ENCODE measurements at regions not wholly inside any gene's neighbourhood (a gene's known extent, or its start where the extent isn't known, plus 50 kb on each side); places are given as distances from the start of the nearest gene placed in this dataset.
A peak's percentile ranks its signal among the peaks of the same experiment; 100 is the strongest.

- Histone ChIP-seq H3K9me2 (replicated peaks; ENCODE audit: low read length) (no peaks in the 10 kb centered on the region), H3K9me3 (ENCODE audit: low read length) (no peaks in the 10 kb centered on the region), H3F3A (ENCODE audit: low read length, unreplicated experiment) (no peaks in the 10 kb centered on the region), H3K79me2 (ENCODE audit: low read length) (no peaks in the 10 kb centered on the region), H3K27me3 (ENCODE audit: low read length) (no peaks in the 10 kb centered on the region), H3K4me1 (ENCODE audit: insufficient read depth, low read length) (peaks cover 12% of the 10 kb centered on the region), H4K20me1 (ENCODE audit: low read length) (no peaks in the 10 kb centered on the region), H3K9ac (ENCODE audit: low read length) (no peak overlapping the region), H3K27ac (ENCODE audit: low read length) (no peak overlapping the region), H3K4me2 (ENCODE audit: low read length) (no peak overlapping the region), H3K36me3 (ENCODE audit: low read depth, low read length) (no peaks in the 10 kb centered on the region), H3K4me3 (ENCODE audit: low read length) (no peak overlapping the region), H2AFZ (ENCODE audit: low read length) (no peak overlapping the region)
- DNase-seq (peak; percentile 46), ATAC-seq (peak; percentile 42; the same call in 1 of the 2 replicates)
- BruUV-seq (replicated peaks) = no TSS peak
- intact Hi-C loops (cut with micrococcal nuclease) = no loop called here
- ChIA-PET CTCF (no interaction called here), POLR2A (ENCODE audit: unreplicated experiment) (no interaction called here)
- TF ChIP-seq CTCF (conservative IDR thresholded peaks at IDR 0.05; ENCODE audit: low read depth, low read length) = no peak
- no peak for TF ChIP-seq EZH2 (IDR thresholded peaks at IDR 0.05; ENCODE audit: low read length, unreplicated experiment)
Measured at GRCh38 chrX:4762196-4762595, 1048.7 kb upstream of the PRKX start.

- Histone ChIP-seq H3K27me3 (ENCODE audit: low read length) (no peaks in the 10 kb centered on the region), H3K4me2 (ENCODE audit: low read length) (no peak overlapping the region), H3K9me2 (replicated peaks; ENCODE audit: low read length) (no peaks in the 10 kb centered on the region), H3K79me2 (ENCODE audit: low read length) (no peaks in the 10 kb centered on the region), H3K4me1 (ENCODE audit: insufficient read depth, low read length) (no peaks in the 10 kb centered on the region), H3F3A (ENCODE audit: low read length, unreplicated experiment) (no peaks in the 10 kb centered on the region), H3K4me3 (ENCODE audit: low read length) (no peak overlapping the region), H3K36me3 (ENCODE audit: low read depth, low read length) (no peaks in the 10 kb centered on the region), H3K9ac (ENCODE audit: low read length) (no peak overlapping the region), H2AFZ (ENCODE audit: low read length) (no peak overlapping the region), H3K9me3 (ENCODE audit: low read length) (no peaks in the 10 kb centered on the region), H4K20me1 (ENCODE audit: low read length) (no peaks in the 10 kb centered on the region), H3K27ac (ENCODE audit: low read length) (no peak overlapping the region)
- TF ChIP-seq EZH2 (IDR thresholded peaks at IDR 0.05; ENCODE audit: low read length, unreplicated experiment) (no peak), EZH2phosphoT487 (IDR thresholded peaks at IDR 0.05; ENCODE audit: borderline replicate concordance, low read length) (no peak), CTCF (conservative IDR thresholded peaks at IDR 0.05; ENCODE audit: low read depth, low read length) (no peak)
- no TSS peak for BruUV-seq (replicated peaks)
- ATAC-seq (no peak), DNase-seq (no peak)
- ChIA-PET POLR2A (ENCODE audit: unreplicated experiment) (no interaction called here), CTCF (no interaction called here)
- intact Hi-C loops (cut with micrococcal nuclease) = no loop called here
Measured at GRCh38 chrX:4754878-4755604, 1041.6 kb upstream of the PRKX start.

- CTCF ChIA-PET = no interaction called here
- Histone ChIP-seq H3F3A (ENCODE audit: low read length, unreplicated experiment) (no peaks in the 10 kb centered on the region), H3K9me3 (ENCODE audit: low read length) (no peaks in the 10 kb centered on the region), H3K36me3 (ENCODE audit: low read depth, low read length) (no peaks in the 10 kb centered on the region), H3K79me2 (ENCODE audit: low read length) (no peaks in the 10 kb centered on the region), H3K4me3 (ENCODE audit: low read length) (no peak overlapping the region), H3K27me3 (ENCODE audit: low read length) (no peaks in the 10 kb centered on the region), H2AFZ (ENCODE audit: low read length) (no peak overlapping the region), H4K20me1 (ENCODE audit: low read length) (no peaks in the 10 kb centered on the region), H3K9me2 (replicated peaks; ENCODE audit: low read length) (no peaks in the 10 kb centered on the region), H3K4me2 (ENCODE audit: low read length) (no peak overlapping the region), H3K27ac (ENCODE audit: low read length) (no peak overlapping the region), H3K9ac (ENCODE audit: low read length) (no peak overlapping the region), H3K4me1 (ENCODE audit: insufficient read depth, low read length) (no peaks in the 10 kb centered on the region)
- POLR2A ChIA-PET (ENCODE audit: unreplicated experiment) = no interaction called here
- no peak for ATAC-seq
- no TSS peak for BruUV-seq (replicated peaks)
- TF ChIP-seq CTCF (conservative IDR thresholded peaks at IDR 0.05; ENCODE audit: low read depth, low read length) (no peak), EZH2 (IDR thresholded peaks at IDR 0.05; ENCODE audit: low read length, unreplicated experiment) (no peak), EZH2phosphoT487 (IDR thresholded peaks at IDR 0.05; ENCODE audit: borderline replicate concordance, low read length) (no peak)
- intact Hi-C loops (cut with micrococcal nuclease) = no loop called here
- DNase-seq = no peak
Measured at GRCh38 chrX:4741024-4741423, 1027.6 kb upstream of the PRKX start.
